Ishikawa (cell line): ENCODE measurements at regions not wholly inside any gene's neighbourhood (a gene's known extent, or its start where the extent isn't known, plus 50 kb on each side); places are given as distances from the start of the nearest gene placed in this dataset.

ENCODE experiments used
- CEBPB ChIP-seq: IDR thresholded peaks from 2 replicates; pipeline ENCODE4 v1.6.1; 2012
- CREB1 ChIP-seq: IDR thresholded peaks from 2 replicates; pipeline ENCODE4 v1.6.1; 2012; ENCODE audit warnings: low read depth
- EGR1 ChIP-seq: IDR thresholded peaks from 2 replicates; pipeline ENCODE4 v1.6.1; 2012
- EP300 ChIP-seq: IDR thresholded peaks from 2 replicates; pipeline ENCODE4 v1.6.1; 2012; ENCODE audit warnings: borderline replicate concordance
- FOXM1 ChIP-seq: IDR thresholded peaks from 2 replicates; pipeline ENCODE4 v1.6.1; 2012; ENCODE audit warnings: low read depth, borderline replicate concordance
- NFIC ChIP-seq: IDR thresholded peaks from 2 replicates; pipeline ENCODE4 v1.6.1; 2012
- RAD21 ChIP-seq: IDR thresholded peaks from 2 replicates; pipeline ENCODE4 v1.6.1; 2012; ENCODE audit warnings: low read depth
- REST ChIP-seq: IDR thresholded peaks from 2 replicates; pipeline ENCODE4 v1.6.1; 2012; ENCODE audit warnings: low read depth, mild to moderate bottlenecking
- TAF1 ChIP-seq: IDR thresholded peaks from 2 replicates; pipeline ENCODE4 v1.6.1; 2012; ENCODE audit warnings: low read depth, mild to moderate bottlenecking
- TCF12 ChIP-seq: IDR thresholded peaks from 2 replicates; pipeline ENCODE4 v1.6.1; 2012; ENCODE audit warnings: low read depth
- TEAD4 ChIP-seq: IDR thresholded peaks from 2 replicates; pipeline ENCODE4 v1.6.1; 2012
- USF1 ChIP-seq: IDR thresholded peaks from 2 replicates; pipeline ENCODE4 v1.6.1; 2012
- YY1 ChIP-seq: IDR thresholded peaks from 2 replicates; pipeline ENCODE4 v1.6.1; 2012; ENCODE audit warnings: low read depth
- ZBTB7A ChIP-seq: IDR thresholded peaks from 2 replicates; pipeline ENCODE4 v1.6.1; 2012; ENCODE audit warnings: low read depth

- TF ChIP-seq CEBPB (no peak), EP300 (no peak), YY1 (no peak), TCF12 (no peak), TAF1 (no peak), CREB1 (no peak), TEAD4 (no peak), REST (no peak), RAD21 (no peak), ZBTB7A (no peak), FOXM1 (no peak), EGR1 (no peak), NFIC (no peak), USF1 (no peak)
Observed at GRCh38 chr11:89633135-89633705, 76.9 kb upstream of the TRIM77 start.
